ENCODE measurements at regions not wholly inside any gene's neighbourhood (a gene's known extent, or its start where the extent isn't known, plus 50 kb on each side); places are given as distances from the start of the nearest gene placed in this dataset.
"Not testable (repeated sequence)": the region's sequence is repeated elsewhere in the genome, so short reads cannot be mapped to it uniquely, and the experiment has no call there.

- DNase-seq (no peak), ATAC-seq (ENCODE audit: low FRiP score in 2 of 2) (no peak)
- WGBS, 2 donors, result 66 to 73% methylated on average over 1 of the region's 1 CpG
- H3K27ac ChIP-seq, result no peak overlapping the region
- no peaks in the 10 kb centered on the region for H3K27me3 ChIP-seq
- H3K4me1 ChIP-seq, result no peaks in the 10 kb centered on the region
- H3K4me3 ChIP-seq, result no peak overlapping the region
- H3K36me3 ChIP-seq, result no peaks in the 10 kb centered on the region
- TF ChIP-seq POLR2A (IDR thresholded peaks at IDR 0.05) (no peak), EP300 (IDR thresholded peaks at IDR 0.05) (no peak), POLR2AphosphoS5 (IDR thresholded peaks at IDR 0.05) (no peak)
- TF ChIP-seq, protein P1, sequence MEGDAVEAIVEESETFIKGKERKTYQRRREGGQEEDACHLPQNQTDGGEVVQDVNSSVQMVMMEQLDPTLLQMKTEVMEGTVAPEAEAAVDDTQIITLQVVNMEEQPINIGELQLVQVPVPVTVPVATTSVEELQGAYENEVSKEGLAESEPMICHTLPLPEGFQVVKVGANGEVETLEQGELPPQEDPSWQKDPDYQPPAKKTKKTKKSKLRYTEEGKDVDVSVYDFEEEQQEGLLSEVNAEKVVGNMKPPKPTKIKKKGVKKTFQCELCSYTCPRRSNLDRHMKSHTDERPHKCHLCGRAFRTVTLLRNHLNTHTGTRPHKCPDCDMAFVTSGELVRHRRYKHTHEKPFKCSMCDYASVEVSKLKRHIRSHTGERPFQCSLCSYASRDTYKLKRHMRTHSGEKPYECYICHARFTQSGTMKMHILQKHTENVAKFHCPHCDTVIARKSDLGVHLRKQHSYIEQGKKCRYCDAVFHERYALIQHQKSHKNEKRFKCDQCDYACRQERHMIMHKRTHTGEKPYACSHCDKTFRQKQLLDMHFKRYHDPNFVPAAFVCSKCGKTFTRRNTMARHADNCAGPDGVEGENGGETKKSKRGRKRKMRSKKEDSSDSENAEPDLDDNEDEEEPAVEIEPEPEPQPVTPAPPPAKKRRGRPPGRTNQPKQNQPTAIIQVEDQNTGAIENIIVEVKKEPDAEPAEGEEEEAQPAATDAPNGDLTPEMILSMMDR (IDR thresholded peaks at IDR 0.05), result no peak
- H3K9me3 ChIP-seq, result no peaks in the 10 kb centered on the region
Observed at GRCh38 chr1:102699524-102699923, 408.8 kb downstream of the COL11A1 start.

DNA sequence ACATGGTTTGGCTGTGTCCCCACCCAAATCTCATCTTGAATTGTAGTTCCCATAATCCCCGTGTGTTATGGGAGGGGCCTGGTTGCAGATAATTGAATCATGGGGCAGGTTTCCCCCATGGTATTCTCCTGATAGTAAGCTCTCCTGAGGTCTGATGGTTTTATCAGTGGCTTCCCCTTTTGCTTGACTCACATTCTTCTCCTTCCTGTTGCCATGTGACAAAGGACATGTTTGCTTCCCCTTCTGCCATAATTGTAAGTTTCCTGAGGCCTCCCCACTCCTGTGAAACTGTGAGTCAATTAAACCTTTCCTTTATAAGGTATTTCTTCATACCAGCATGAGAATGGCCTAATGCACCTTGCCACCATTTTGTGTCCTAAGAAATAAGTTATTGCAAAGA, 415.0 kb downstream of the COL11A1 start:
- no peak overlapping the region for H3K27ac ChIP-seq
- WGBS, 2 donors, result 74 to 80% methylated on average over 1 of the region's 1 CpG
- H3K4me3 ChIP-seq, result no peak overlapping the region
- no peaks in the 10 kb centered on the region for H3K27me3 ChIP-seq
- H3K4me1 ChIP-seq, result no peaks in the 10 kb centered on the region
- TF ChIP-seq POLR2A (IDR thresholded peaks at IDR 0.05) (no peak), POLR2AphosphoS5 (IDR thresholded peaks at IDR 0.05) (no peak), EP300 (IDR thresholded peaks at IDR 0.05) (no peak)
- TF ChIP-seq, protein P1 (IDR thresholded peaks at IDR 0.05), result no peak
- ATAC-seq (ENCODE audit: low FRiP score in 2 of 2) (no peak), DNase-seq (no peak)
- H3K36me3 ChIP-seq, result no peaks in the 10 kb centered on the region
- no peaks in the 10 kb centered on the region for H3K9me3 ChIP-seq

- ATAC-seq (ENCODE audit: low FRiP score in 2 of 2) (no peak), DNase-seq (no peak)
- no peaks in the 10 kb centered on the region for H3K36me3 ChIP-seq
- no peaks in the 10 kb centered on the region for H3K4me1 ChIP-seq
- TF ChIP-seq, protein P1 (IDR thresholded peaks at IDR 0.05), result no peak
- TF ChIP-seq POLR2AphosphoS5 (IDR thresholded peaks at IDR 0.05) (no peak), EP300 (IDR thresholded peaks at IDR 0.05) (no peak), POLR2A (IDR thresholded peaks at IDR 0.05) (no peak)
- no peak overlapping the region for H3K27ac ChIP-seq
- 52 to 56% methylated on average over 1 of the region's 1 CpG for WGBS, 2 donors
- H3K27me3 ChIP-seq, result no peaks in the 10 kb centered on the region
- no peak overlapping the region for H3K4me3 ChIP-seq
- H3K9me3 ChIP-seq, result no peaks in the 10 kb centered on the region
Observed at GRCh38 chr1:102691592-102692090, 416.7 kb downstream of the COL11A1 start.

DNA sequence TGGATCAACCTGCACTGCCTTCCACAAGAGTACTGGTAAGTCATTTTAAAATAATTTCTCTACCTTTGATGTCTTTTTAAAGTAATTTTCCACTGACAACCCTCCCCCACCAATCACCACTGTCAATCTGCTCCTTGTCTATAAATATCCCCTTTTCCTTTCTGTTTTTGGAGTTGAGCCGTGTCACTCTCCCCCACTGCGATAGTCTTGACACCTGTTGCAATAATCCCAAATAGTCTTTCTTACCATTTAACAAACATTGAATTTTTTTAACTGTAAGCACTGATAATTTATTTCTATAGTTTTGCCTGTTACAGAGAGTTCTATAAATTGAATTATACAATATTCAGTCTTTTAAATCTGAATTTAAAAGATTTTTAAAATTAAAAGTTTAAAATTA, 420.9 kb downstream of the COL11A1 start:
- 61 to 79% methylated on average over 2 of the region's 2 CpGs for WGBS, 2 donors
- Histone ChIP-seq H3K27ac (no peak overlapping the region), H3K9me3 (no peaks in the 10 kb centered on the region), H3K27me3 (no peaks in the 10 kb centered on the region), H3K4me1 (no peaks in the 10 kb centered on the region), H3K36me3 (no peaks in the 10 kb centered on the region), H3K4me3 (no peak overlapping the region)
- DNase-seq, result no peak
- no peak for ATAC-seq (ENCODE audit: low FRiP score in 2 of 2)
- TF ChIP-seq POLR2A (IDR thresholded peaks at IDR 0.05) (no peak), POLR2AphosphoS5 (IDR thresholded peaks at IDR 0.05) (no peak), EP300 (IDR thresholded peaks at IDR 0.05) (no peak)
- TF ChIP-seq, protein P1 (IDR thresholded peaks at IDR 0.05), result no peak

GRCh38 chr1:102661481-102661880, 446.8 kb downstream of the COL11A1 start:
- Histone ChIP-seq H3K4me1 (no peaks in the 10 kb centered on the region), H3K9me3 (peaks cover 0 to 11% (median 0%) of the 10 kb centered on the region in 4 donors), H3K4me3 (no peak overlapping the region), H3K27ac (no peak overlapping the region), H3K27me3 (no peaks in the 10 kb centered on the region), H3K36me3 (no peaks in the 10 kb centered on the region)
- DNase-seq (peak in 1 of 2 donors; percentile 23), ATAC-seq (ENCODE audit: low FRiP score in 2 of 2) (no peak)
- WGBS, 2 donors, result 92 to 93% methylated on average over 12 to 13 of the region's 13 CpGs
- TF ChIP-seq EP300 (IDR thresholded peaks at IDR 0.05), result no peak
- no peak for TF ChIP-seq POLR2A (IDR thresholded peaks at IDR 0.05)
- TF ChIP-seq, protein P1 (IDR thresholded peaks at IDR 0.05), result no peak
- no peak for TF ChIP-seq POLR2AphosphoS5 (IDR thresholded peaks at IDR 0.05)

DNA sequence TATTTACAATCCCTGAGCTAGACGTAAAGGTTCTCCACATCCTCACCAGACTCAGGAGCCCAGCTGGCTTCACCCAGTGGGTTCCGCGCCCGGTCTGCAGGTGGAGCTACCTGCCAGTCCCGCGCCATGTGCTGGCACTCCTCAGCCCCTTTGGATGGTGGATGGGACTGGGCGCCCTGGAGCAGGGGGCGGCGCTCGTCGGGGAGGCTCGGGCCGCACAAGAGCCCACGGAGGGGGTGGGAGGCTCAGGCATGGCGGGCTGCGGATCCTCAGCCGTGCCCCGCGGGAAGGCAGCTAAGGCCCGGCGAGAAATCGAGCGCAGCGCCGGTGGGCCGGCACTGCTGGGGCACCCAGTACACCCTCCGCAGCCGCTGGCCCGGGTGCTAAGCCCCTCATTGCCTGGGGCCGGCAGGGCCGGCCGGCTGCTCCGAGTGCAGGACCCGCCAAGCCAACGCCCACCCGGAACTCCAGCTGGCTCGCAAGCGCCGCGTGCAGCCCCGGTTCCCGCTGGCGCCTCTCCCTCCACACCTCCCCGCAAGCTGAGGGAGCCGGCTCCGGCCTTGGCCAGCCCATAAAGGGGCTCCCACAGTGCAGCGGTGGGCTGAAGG, 448.3 kb downstream of the COL11A1 start:
- H3K4me1 ChIP-seq; H3K4me3 ChIP-seq; ATAC-seq (ENCODE audit: low FRiP score in 2 of 2); H3K27ac ChIP-seq; H3K36me3 ChIP-seq; H3K27me3 ChIP-seq: not testable (repeated sequence)
- peak in 1 of 2 donors; percentile 81 for DNase-seq
- 94 to 96% methylated on average over 23 to 32 of the region's 47 CpGs for WGBS, 2 donors
- H3K9me3 ChIP-seq, result peaks cover 0 to 11% (median 0%) of the 10 kb centered on the region in 4 donors
